Esophagus squamous epithelium (tissue), 4 donors: ENCODE measurements at regions not wholly inside any gene's neighbourhood (a gene's known extent, or its start where the extent isn't known, plus 50 kb on each side); places are given as distances from the start of the nearest gene placed in this dataset.

Experiments used
- CTCF ChIP-seq, 6 experiments: fragments of 450-650 bp in 4 of 6; fragments of 200-600 bp in 2 of 6; sonication (generic) in 2 of 6; IDR thresholded peaks; one replicate each; pipeline ENCODE4 v1.5.1; 2016 to 2019; ENCODE audit warnings: antibody characterized with exemption in 6 of 6, mild to moderate bottlenecking in 4 of 6, moderate library complexity in 4 of 6
- POLR2A ChIP-seq, 4 donors: fragments of 450-650 bp; IDR thresholded peaks; one replicate each; pipeline ENCODE4 v1.6.1; 2017; ENCODE audit warnings: antibody characterized with exemption in 4 of 4, mild to moderate bottlenecking in 4 of 4, moderate library complexity in 3 of 4

GRCh38 chr1:104621221-104621620 lies 871.5 kb downstream of the AMY1C start:
- TF ChIP-seq CTCF (IDR thresholded peaks at IDR 0.05) (no peak), POLR2A (IDR thresholded peaks at IDR 0.05) (no peak)
